ENCODE measurements at regions not wholly inside any gene's neighbourhood (a gene's known extent, or its start where the extent isn't known, plus 50 kb on each side); places are given as distances from the start of the nearest gene placed in this dataset.

- Histone ChIP-seq H3K4me1 (no peaks in the 10 kb centered on the region), H3K9me3 (no peaks in the 10 kb centered on the region), H3K36me3 (no peaks in the 10 kb centered on the region), H3K27ac (no peak overlapping the region), H3K4me3 (no peak overlapping the region), H3K27me3 (no peaks in the 10 kb centered on the region)
- intact Hi-C loops (cut with DNase I) = no loop called here
- DNase-seq (ENCODE audit: extremely low spot score in 2 of 2) = no peak
- peak in 1 of 2 donors; percentile 65 for TF ChIP-seq POLR2AphosphoS5 (IDR thresholded peaks at IDR 0.05; ENCODE audit: insufficient read depth in 1 of 2, low read depth in 1 of 2)
- no peak for TF ChIP-seq CTCF (IDR thresholded peaks at IDR 0.05)
These were observed 533.8 kb downstream of the FBXO15 start for GRCh38 chr18:73613706-73614340.

- TF ChIP-seq POLR2A (IDR thresholded peaks at IDR 0.05) (no peak), POLR2AphosphoS5 (IDR thresholded peaks at IDR 0.05; ENCODE audit: insufficient read depth in 1 of 2, low read depth in 1 of 2) (no peak), CTCF (IDR thresholded peaks at IDR 0.05) (no peak)
- intact Hi-C loops (cut with DNase I) = no loop called here
- H3K4me3 ChIP-seq = no peak overlapping the region
- no peaks in the 10 kb centered on the region for H3K9me3 ChIP-seq
- H3K27ac ChIP-seq = no peak overlapping the region
- DNase-seq (ENCODE audit: extremely low spot score in 2 of 2) = no peak
- H3K36me3 ChIP-seq = no peaks in the 10 kb centered on the region
- no peaks in the 10 kb centered on the region for H3K27me3 ChIP-seq
- no peaks in the 10 kb centered on the region for H3K4me1 ChIP-seq
These were observed 549.6 kb downstream of the FBXO15 start for GRCh38 chr18:73597832-73598615.

GRCh38 chr18:73594749-73595148 is 552.9 kb downstream of the FBXO15 start:
- Histone ChIP-seq H3K36me3 (no peaks in the 10 kb centered on the region), H3K27ac (no peak overlapping the region), H3K9me3 (no peaks in the 10 kb centered on the region), H3K4me3 (no peak overlapping the region), H3K27me3 (no peaks in the 10 kb centered on the region), H3K4me1 (no peaks in the 10 kb centered on the region)
- no peak for DNase-seq (ENCODE audit: extremely low spot score in 2 of 2)
- no peak for TF ChIP-seq POLR2AphosphoS5 (IDR thresholded peaks at IDR 0.05; ENCODE audit: insufficient read depth in 1 of 2, low read depth in 1 of 2)
- TF ChIP-seq CTCF (IDR thresholded peaks at IDR 0.05) = no peak
- no peak for TF ChIP-seq POLR2A (IDR thresholded peaks at IDR 0.05)
- intact Hi-C loops (cut with DNase I) = no loop called here

- Histone ChIP-seq H3K4me1 (no peaks in the 10 kb centered on the region), H3K4me3 (no peak overlapping the region), H3K36me3 (no peaks in the 10 kb centered on the region), H3K27me3 (no peaks in the 10 kb centered on the region), H3K9me3 (no peaks in the 10 kb centered on the region), H3K27ac (no peak overlapping the region)
- no peak for DNase-seq (ENCODE audit: extremely low spot score in 2 of 2)
- intact Hi-C loops (cut with DNase I) = no loop called here
- no peak for TF ChIP-seq POLR2A (IDR thresholded peaks at IDR 0.05)
- TF ChIP-seq CTCF (IDR thresholded peaks at IDR 0.05) = no peak
- no peak for TF ChIP-seq POLR2AphosphoS5 (IDR thresholded peaks at IDR 0.05; ENCODE audit: insufficient read depth in 1 of 2, low read depth in 1 of 2)
These were observed 554.4 kb downstream of the FBXO15 start for GRCh38 chr18:73593207-73593606.

- Histone ChIP-seq H3K9me3 (no peaks in the 10 kb centered on the region), H3K27ac (no peak overlapping the region), H3K4me1 (no peaks in the 10 kb centered on the region), H3K4me3 (no peak overlapping the region), H3K27me3 (no peaks in the 10 kb centered on the region), H3K36me3 (no peaks in the 10 kb centered on the region)
- no peak for DNase-seq (ENCODE audit: extremely low spot score in 2 of 2)
- TF ChIP-seq CTCF (IDR thresholded peaks at IDR 0.05) = no peak
- TF ChIP-seq POLR2A (IDR thresholded peaks at IDR 0.05) = no peak
- TF ChIP-seq POLR2AphosphoS5 (IDR thresholded peaks at IDR 0.05; ENCODE audit: insufficient read depth in 1 of 2, low read depth in 1 of 2) = no peak
- intact Hi-C loops (cut with DNase I) = no loop called here
These were observed 556.7 kb downstream of the FBXO15 start for GRCh38 chr18:73590950-73591349.

Data from vagina (tissue), 2 donors.